ENCODE measurements at regions not wholly inside any gene's neighbourhood (a gene's known extent, or its start where the extent isn't known, plus 50 kb on each side); places are given as distances from the start of the nearest gene placed in this dataset.
A peak's percentile ranks its signal among the peaks of the same experiment; 100 is the strongest.

- no peak for DNase-seq (ENCODE audit: low read depth in 2 of 2, low spot score in 1 of 2)
These were observed 91.1 kb upstream of the RGMA start for GRCh38 chr15:93180128-93180527.

GRCh38 chr15:93179700-93180102 lies 90.7 kb upstream of the RGMA start:
- DNase-seq (ENCODE audit: low read depth in 2 of 2, low spot score in 1 of 2): no peak

- DNase-seq (ENCODE audit: low read depth in 2 of 2, low spot score in 1 of 2): no peak
These were observed 90.1 kb upstream of the RGMA start for GRCh38 chr15:93179072-93179471.

GRCh38 chr15:93178371-93178770 lies 89.4 kb upstream of the RGMA start:
- DNase-seq (ENCODE audit: low read depth in 2 of 2, low spot score in 1 of 2): no peak

- DNase-seq (ENCODE audit: low read depth in 2 of 2, low spot score in 1 of 2): no peak
These were observed 87.1 kb upstream of the RGMA start for GRCh38 chr15:93176065-93176464.

GRCh38 chr15:93174836-93175235 lies 85.8 kb upstream of the RGMA start:
- DNase-seq (ENCODE audit: low read depth in 2 of 2, low spot score in 1 of 2): no peak

GRCh38 chr15:93173369-93173768 lies 84.4 kb upstream of the RGMA start:
- no peak for DNase-seq (ENCODE audit: low read depth in 2 of 2, low spot score in 1 of 2)

GRCh38 chr15:93171476-93171875 lies 82.5 kb upstream of the RGMA start:
- DNase-seq (ENCODE audit: low read depth in 2 of 2, low spot score in 1 of 2): no peak

- no peak for DNase-seq (ENCODE audit: low read depth in 2 of 2, low spot score in 1 of 2)
These were observed 81.3 kb upstream of the RGMA start for GRCh38 chr15:93170329-93170728.

GRCh38 chr15:93168910-93169309 lies 79.9 kb upstream of the RGMA start:
- no peak for DNase-seq (ENCODE audit: low read depth in 2 of 2, low spot score in 1 of 2)

GRCh38 chr15:93167291-93167690 lies 78.3 kb upstream of the RGMA start:
- DNase-seq (ENCODE audit: low read depth in 2 of 2, low spot score in 1 of 2): no peak

- DNase-seq (ENCODE audit: low read depth in 2 of 2, low spot score in 1 of 2): no peak
These were observed 77.7 kb upstream of the RGMA start for GRCh38 chr15:93166675-93167074.

- DNase-seq (ENCODE audit: low read depth in 2 of 2, low spot score in 1 of 2): no peak
These were observed 76.9 kb upstream of the RGMA start for GRCh38 chr15:93165734-93166470.

- no peak for DNase-seq (ENCODE audit: low read depth in 2 of 2, low spot score in 1 of 2)
These were observed 75.4 kb upstream of the RGMA start for GRCh38 chr15:93164409-93164808.

- DNase-seq (ENCODE audit: low read depth in 2 of 2, low spot score in 1 of 2): no peak
These were observed 73.5 kb upstream of the RGMA start for GRCh38 chr15:93162560-93162959.

- no peak for DNase-seq (ENCODE audit: low read depth in 2 of 2, low spot score in 1 of 2)
These were observed 70.9 kb upstream of the RGMA start for GRCh38 chr15:93159930-93160329.

GRCh38 chr15:93158097-93158900 lies 69.3 kb upstream of the RGMA start:
- DNase-seq (ENCODE audit: low read depth in 2 of 2, low spot score in 1 of 2): no peak

- DNase-seq (ENCODE audit: low read depth in 2 of 2, low spot score in 1 of 2): no peak
These were observed 65.7 kb upstream of the RGMA start for GRCh38 chr15:93154666-93155065.

GRCh38 chr15:93152951-93153350 lies 63.9 kb upstream of the RGMA start:
- no peak for DNase-seq (ENCODE audit: low read depth in 2 of 2, low spot score in 1 of 2)

GRCh38 chr15:93152360-93152759 lies 63.3 kb upstream of the RGMA start:
- peak in 1 of 2 donors; percentile 11 for DNase-seq (ENCODE audit: low read depth in 2 of 2, low spot score in 1 of 2)

- DNase-seq (ENCODE audit: low read depth in 2 of 2, low spot score in 1 of 2): no peak
These were observed 62.2 kb upstream of the RGMA start for GRCh38 chr15:93150910-93151881.
